IMR-90 (cell line): ENCODE measurements at regions not wholly inside any gene's neighbourhood (a gene's known extent, or its start where the extent isn't known, plus 50 kb on each side); places are given as distances from the start of the nearest gene placed in this dataset.
A peak's percentile ranks its signal among the peaks of the same experiment; 100 is the strongest.

Experiments used
- ATAC-seq: fragments of 200-7000 bp; cut with Tn5 transposase; 2 replicates; pipeline ENCODE4 v1.9.1; 2020; ENCODE audit warnings: low read depth, mild to moderate bottlenecking, moderate library complexity
- BruUV-seq: library from RNA; stranded (reverse); fragments of 400-500 nt; replicated peaks from 2 replicates; lab custom pipeline; 2021; lab: Mats Ljungman, UMichigan
- CTCF ChIA-PET: fragments of 300-600 bp; formaldehyde crosslinking; extraction: SDS; loops from one replicate; lab custom pipeline; 2021; ENCODE audit warnings: antibody characterized with exemption; lab: Yijun Ruan, JAX
- POLR2A ChIA-PET: fragments of 300-600 bp; sonication (Branson Sonifier 250); formaldehyde crosslinking; loops from one replicate; lab custom pipeline; 2022; ENCODE audit warnings: antibody characterized with exemption; ENCODE audit not compliant: unreplicated experiment; lab: Charles Lee
- DNase-seq: peaks from one replicate; pipeline ENCODE4 v3.0.0; 2013
- H2AFZ ChIP-seq: replicated peaks from 2 replicates; pipeline ENCODE3; 2013; ENCODE audit warnings: low read length, mild to moderate bottlenecking; ENCODE audit not compliant: poor library complexity
- H2AK5ac ChIP-seq: 2 replicates; pipeline ENCODE4 v1.6.1; 2013; ENCODE audit warnings: low read depth, low read length, inconsistent platforms
- H2AK9ac ChIP-seq: replicated peaks from 2 replicates; pipeline ENCODE3; 2013; ENCODE audit warnings: mild to moderate bottlenecking, low read depth, low read length, moderate library complexity; ENCODE audit not compliant: poor library complexity
- H2BK120ac ChIP-seq: 2 replicates; pipeline ENCODE4 v1.6.1; 2013; ENCODE audit warnings: low read depth, low read length, inconsistent platforms
- H2BK15ac ChIP-seq: 3 replicates; pipeline ENCODE4 v1.6.1; 2013; ENCODE audit warnings: low read depth, low read length, inconsistent platforms
- H2BK20ac ChIP-seq: 2 replicates; pipeline ENCODE4 v1.6.1; 2013; ENCODE audit warnings: low read depth, mild to moderate bottlenecking, inconsistent platforms, low read length, moderate library complexity
- H2BK5ac ChIP-seq: 2 replicates; pipeline ENCODE4 v1.6.1; 2013; ENCODE audit warnings: mild to moderate bottlenecking, low read depth, low read length, inconsistent platforms; ENCODE audit not compliant: poor library complexity, severe bottlenecking
- H3K14ac ChIP-seq: replicated peaks from 2 replicates; pipeline ENCODE4 v1.6.1; 2013; ENCODE audit warnings: low read depth, low read length, inconsistent platforms
- H3K18ac ChIP-seq: 2 replicates; pipeline ENCODE4 v1.6.1; 2013; ENCODE audit warnings: low read depth, low read length, control low read depth
- H3K23ac ChIP-seq: 2 replicates; pipeline ENCODE4 v1.6.1; 2013; ENCODE audit warnings: low read depth, low read length, inconsistent platforms
- H3K27ac ChIP-seq: 2 replicates; pipeline ENCODE4 v1.5.1; 2013; ENCODE audit warnings: mild to moderate bottlenecking, control low read depth, low read length; ENCODE audit not compliant: insufficient read depth
- H3K27me3 ChIP-seq: 2 replicates; pipeline ENCODE4 v1.6.1; 2013; ENCODE audit warnings: low read length; ENCODE audit not compliant: control insufficient read depth, insufficient read depth
- H3K36me3 ChIP-seq: 2 replicates; pipeline ENCODE4 v1.6.1; 2013; ENCODE audit warnings: low read length, mixed read lengths; ENCODE audit not compliant: control insufficient read depth, insufficient read depth
- H3K4ac ChIP-seq: 2 replicates; pipeline ENCODE4 v1.6.1; 2013; ENCODE audit warnings: low read depth, low read length, inconsistent platforms
- H3K4me1 ChIP-seq: 2 replicates; pipeline ENCODE4 v1.6.1; 2013; ENCODE audit warnings: low read length, mixed read lengths; ENCODE audit not compliant: control insufficient read depth, insufficient read depth
- H3K4me2 ChIP-seq: 2 replicates; pipeline ENCODE4 v1.6.1; 2013; ENCODE audit warnings: low read depth, mild to moderate bottlenecking, control low read depth, low read length, moderate library complexity
- H3K4me3 ChIP-seq: 2 replicates; pipeline ENCODE4 v1.5.1; 2013; ENCODE audit warnings: low read depth, mild to moderate bottlenecking, control low read depth, low read length, moderate library complexity; ENCODE audit not compliant: insufficient read depth
- H3K56ac ChIP-seq: 2 replicates; pipeline ENCODE4 v1.6.1; 2013; ENCODE audit warnings: low read length, inconsistent platforms; ENCODE audit not compliant: insufficient read depth; ENCODE audit errors: extremely low read depth
- H3K79me1 ChIP-seq, 2 experiments: 2 replicates each; pipeline ENCODE4 v1.6.1; 2013; ENCODE audit warnings: low read length in 2 of 2, inconsistent platforms in 1 of 2, low read depth in 1 of 2
- H3K9ac ChIP-seq: 2 replicates; pipeline ENCODE4 v1.6.1; 2013; ENCODE audit warnings: low read depth, low read length, control low read depth
- H3K9me1 ChIP-seq: 2 replicates; pipeline ENCODE4 v1.6.1; 2013; ENCODE audit warnings: low read length, inconsistent platforms; ENCODE audit not compliant: insufficient read depth
- H3K9me3 ChIP-seq: 2 replicates; pipeline ENCODE4 v1.6.1; 2013; ENCODE audit warnings: low read length; ENCODE audit not compliant: control insufficient read depth, insufficient read depth
- H4K20me1 ChIP-seq: 2 replicates; pipeline ENCODE4 v1.6.1; 2013; ENCODE audit warnings: low read length, inconsistent platforms; ENCODE audit not compliant: insufficient read depth
- H4K5ac ChIP-seq: 2 replicates; pipeline ENCODE4 v1.6.1; 2013; ENCODE audit warnings: mild to moderate bottlenecking, low read depth, low read length, control low read depth
- H4K8ac ChIP-seq, 2 experiments: 2 replicates each; pipeline ENCODE4 v1.6.1; 2013; ENCODE audit warnings: low read depth in 2 of 2, low read length in 2 of 2, control low read depth in 1 of 2, inconsistent platforms in 1 of 2
- H4K91ac ChIP-seq: 2 replicates; pipeline ENCODE4 v1.6.1; 2013; ENCODE audit warnings: low read depth, low read length, inconsistent platforms; ENCODE audit not compliant: insufficient read depth
- FOS ChIP-seq: fragments of 150-350 bp; IDR thresholded peaks from 2 replicates; pipeline ENCODE4 v1.6.1; 2016; ENCODE audit warnings: low read depth, low read length
- WGBS, 2 experiments: methylation state at CpG; one replicate each; pipeline versions ENCODE4 v1.1.5 to v1.1.7; 2013; ENCODE audit warnings: missing lambda C conversion rate in 2 of 2; ENCODE audit not compliant: insufficient read length in 1 of 2; ENCODE audit errors: extremely low coverage in 2 of 2; 5-methylcytosine and 5-hydroxymethylcytosine counted together
- dilution Hi-C: fragments of 300-500 bp; cut with HindIII; formaldehyde crosslinking; loops from one replicate; pipeline ENCODE4 v1.14.3; 2018; ENCODE audit warnings: low sequenced_read_pairs; ENCODE audit not compliant: unreplicated experiment
- in situ Hi-C: fragments of 300-500 bp; cut with MboI; formaldehyde crosslinking; loops from 3 replicates; pipeline ENCODE4 v1.14.3; 2019; ENCODE audit warnings: low sequenced_read_pairs, inconsistent platforms, mixed read lengths
- intact Hi-C: fragments of 100-400 bp; cut with micrococcal nuclease; formaldehyde crosslinking; loops from 2 replicates; pipeline ENCODE4 v1.10.0; 2022

GRCh38 chr5:33330426-33330825 is 110.3 kb upstream of the TARS1 start:
- BruUV-seq: no TSS peak

More at GRCh38 chr5:33330426-33330825, 110.3 kb upstream of the TARS1 start:
- Histone ChIP-seq H4K91ac (no peak overlapping the region), H3K4me1 (peaks cover under 1% of the 10 kb centered on the region; the same call in 1 of the 2 replicates), H3K36me3 (no peaks in the 10 kb centered on the region), H3K9me3 (no peaks in the 10 kb centered on the region), H3K27me3 (no peaks in the 10 kb centered on the region), H2AK9ac (no peak overlapping the region), H2BK5ac (no peak overlapping the region), H3K18ac (peak overlapping the region; percentile 36; the same call in 1 of the 2 replicates), H3K4ac (no peak overlapping the region), H3K9ac (no peak overlapping the region), H4K8ac (no peak overlapping the region), H4K20me1 (no peaks in the 10 kb centered on the region), H3K56ac (no peak overlapping the region), H3K79me1 (no peaks in the 10 kb centered on the region), H2BK120ac (no peak overlapping the region), H2BK20ac (no peak overlapping the region), H2AK5ac (no peak overlapping the region), H3K14ac (no peak overlapping the region; the same call in 1 of the 2 replicates), H3K27ac (no peak overlapping the region), H3K4me2 (no peak overlapping the region), H3K23ac (no peak overlapping the region), H2BK15ac (no peak overlapping the region), H2AFZ (no peak overlapping the region), H3K9me1 (no peaks in the 10 kb centered on the region), H4K5ac (peak overlapping the region; percentile 88; the same call in 1 of the 2 replicates), H3K4me3 (no peak overlapping the region)
- no CpG with 5 or more reads among the region's 3 CpGs for WGBS, 2 experiments
- in situ Hi-C loops: no loop called here
- dilution Hi-C loops: no loop called here
- ChIA-PET CTCF (no interaction called here), POLR2A (no interaction called here)
- no peak for TF ChIP-seq FOS
- intact Hi-C loops: no loop called here
- ATAC-seq: no peak
- no peak for DNase-seq
